ENCODE measurements at regions not wholly inside any gene's neighbourhood (a gene's known extent, or its start where the extent isn't known, plus 50 kb on each side); places are given as distances from the start of the nearest gene placed in this dataset.

DNA sequence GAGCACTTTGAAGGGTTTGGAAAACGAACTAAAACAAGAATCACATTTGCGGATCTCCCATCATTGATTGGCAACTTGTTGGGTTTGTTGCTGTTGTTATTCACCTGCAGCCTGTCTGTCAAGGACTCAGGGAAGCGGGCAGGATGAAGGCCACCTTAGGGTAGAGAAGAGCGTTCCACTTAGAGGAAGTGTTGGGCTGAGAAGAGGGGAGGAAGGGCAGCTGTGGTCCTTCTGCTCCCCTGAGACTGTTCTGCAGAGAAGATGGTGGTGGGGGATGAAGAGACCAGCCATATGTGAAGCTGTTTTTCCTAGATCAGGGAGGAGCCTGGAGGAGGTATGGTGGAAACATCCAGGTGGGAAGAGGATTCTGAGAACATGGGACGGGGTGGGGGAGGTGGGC lies 70.6 kb upstream of the CPEB4 start:
- TF ChIP-seq, protein P1, sequence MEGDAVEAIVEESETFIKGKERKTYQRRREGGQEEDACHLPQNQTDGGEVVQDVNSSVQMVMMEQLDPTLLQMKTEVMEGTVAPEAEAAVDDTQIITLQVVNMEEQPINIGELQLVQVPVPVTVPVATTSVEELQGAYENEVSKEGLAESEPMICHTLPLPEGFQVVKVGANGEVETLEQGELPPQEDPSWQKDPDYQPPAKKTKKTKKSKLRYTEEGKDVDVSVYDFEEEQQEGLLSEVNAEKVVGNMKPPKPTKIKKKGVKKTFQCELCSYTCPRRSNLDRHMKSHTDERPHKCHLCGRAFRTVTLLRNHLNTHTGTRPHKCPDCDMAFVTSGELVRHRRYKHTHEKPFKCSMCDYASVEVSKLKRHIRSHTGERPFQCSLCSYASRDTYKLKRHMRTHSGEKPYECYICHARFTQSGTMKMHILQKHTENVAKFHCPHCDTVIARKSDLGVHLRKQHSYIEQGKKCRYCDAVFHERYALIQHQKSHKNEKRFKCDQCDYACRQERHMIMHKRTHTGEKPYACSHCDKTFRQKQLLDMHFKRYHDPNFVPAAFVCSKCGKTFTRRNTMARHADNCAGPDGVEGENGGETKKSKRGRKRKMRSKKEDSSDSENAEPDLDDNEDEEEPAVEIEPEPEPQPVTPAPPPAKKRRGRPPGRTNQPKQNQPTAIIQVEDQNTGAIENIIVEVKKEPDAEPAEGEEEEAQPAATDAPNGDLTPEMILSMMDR (IDR thresholded peaks at IDR 0.05): no peak
- TF ChIP-seq POLR2A (IDR thresholded peaks at IDR 0.05): no peak
- DNase-seq: no peak
- no peaks in the 10 kb centered on the region for H3K27me3 ChIP-seq
- H3K36me3 ChIP-seq: no peaks in the 10 kb centered on the region
- no peaks in the 10 kb centered on the region for H3K4me1 ChIP-seq
- no peak overlapping the region for H3K4me3 ChIP-seq
- intact Hi-C loops (cut with DNase I; ENCODE audit: low total_unique reads): no loop called here
- H3K27ac ChIP-seq: no peak overlapping the region
- no peaks in the 10 kb centered on the region for H3K9me3 ChIP-seq

GRCh38 chr5:173819521-173819920 lies 68.6 kb upstream of the CPEB4 start:
- Histone ChIP-seq H3K27ac (no peak overlapping the region), H3K27me3 (no peaks in the 10 kb centered on the region), H3K4me3 (no peak overlapping the region), H3K36me3 (no peaks in the 10 kb centered on the region), H3K4me1 (peaks cover 0 to 5% of the 10 kb centered on the region in 2 donors), H3K9me3 (no peaks in the 10 kb centered on the region)
- intact Hi-C loops (cut with DNase I; ENCODE audit: low total_unique reads): no loop called here
- DNase-seq: no peak
- TF ChIP-seq, protein P1 (IDR thresholded peaks at IDR 0.05): no peak
- TF ChIP-seq POLR2A (IDR thresholded peaks at IDR 0.05): no peak

- TF ChIP-seq POLR2A (IDR thresholded peaks at IDR 0.05): no peak
- TF ChIP-seq, protein P1 (IDR thresholded peaks at IDR 0.05): no peak
- no peak overlapping the region for H3K27ac ChIP-seq
- intact Hi-C loops (cut with DNase I; ENCODE audit: low total_unique reads): no loop called here
These were observed 64.9 kb upstream of the CPEB4 start for GRCh38 chr5:173823274-173823644.

GRCh38 chr5:173823721-173824567 lies 64.2 kb upstream of the CPEB4 start:
- Histone ChIP-seq H3K36me3 (no peaks in the 10 kb centered on the region), H3K4me3 (no peak overlapping the region), H3K9me3 (no peaks in the 10 kb centered on the region), H3K27ac (peak overlapping the region in 1 of 2 donors; percentile 60), H3K27me3 (no peaks in the 10 kb centered on the region), H3K4me1 (peaks cover 0 to 5% of the 10 kb centered on the region in 2 donors)
- intact Hi-C loops (cut with DNase I; ENCODE audit: low total_unique reads): no loop called here
- TF ChIP-seq POLR2A (IDR thresholded peaks at IDR 0.05): no peak
- TF ChIP-seq, protein P1 (IDR thresholded peaks at IDR 0.05): no peak
- DNase-seq: no peak

More at GRCh38 chr5:173823274-173823644, 64.9 kb upstream of the CPEB4 start:
- no peak for DNase-seq
- H3K4me3 ChIP-seq: no peak overlapping the region
- no peaks in the 10 kb centered on the region for H3K36me3 ChIP-seq
- no peaks in the 10 kb centered on the region for H3K27me3 ChIP-seq
- no peaks in the 10 kb centered on the region for H3K9me3 ChIP-seq
- H3K4me1 ChIP-seq: peaks cover 0 to 5% of the 10 kb centered on the region in 2 donors

DNA sequence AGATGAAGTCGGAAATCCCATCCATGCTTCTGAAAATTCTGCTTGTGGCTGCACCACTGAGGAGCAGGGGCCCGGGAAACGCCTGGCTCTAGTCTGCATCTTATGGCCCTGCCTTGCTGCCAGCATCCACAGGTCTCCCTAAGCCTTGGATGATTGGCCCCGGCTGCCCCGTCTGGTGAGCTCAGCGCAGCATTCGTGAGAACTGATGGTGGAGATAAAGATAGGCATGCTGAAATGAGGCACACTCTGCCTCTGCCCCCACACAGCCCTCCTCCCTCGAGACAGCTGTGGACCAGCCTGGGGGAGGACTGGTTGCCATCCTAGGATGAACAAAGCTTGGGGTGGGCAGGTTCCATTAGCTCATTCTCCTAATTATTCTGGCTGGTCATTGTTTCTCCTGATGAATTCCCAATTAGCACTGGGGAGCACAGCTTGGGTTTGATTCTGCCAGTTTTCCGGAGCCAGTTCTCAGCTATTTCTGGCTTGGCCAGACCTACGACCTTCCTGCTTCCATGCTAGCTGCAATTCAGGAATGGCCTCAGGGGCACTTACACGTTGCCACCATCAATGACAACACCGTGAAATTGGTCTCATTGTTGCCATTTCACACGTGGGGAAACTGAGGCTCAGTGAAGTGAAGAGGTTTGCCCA lies 62.8 kb upstream of the CPEB4 start:
- H3K27ac ChIP-seq: peak overlapping the region in 1 of 2 donors; percentile 60
- TF ChIP-seq POLR2A (IDR thresholded peaks at IDR 0.05): no peak
- TF ChIP-seq, protein P1 (IDR thresholded peaks at IDR 0.05): no peak
- no peaks in the 10 kb centered on the region for H3K27me3 ChIP-seq
- H3K4me1 ChIP-seq: peaks cover 0 to 5% of the 10 kb centered on the region in 2 donors
- no peak for DNase-seq
- intact Hi-C loops (cut with DNase I; ENCODE audit: low total_unique reads): no loop called here
- H3K9me3 ChIP-seq: no peaks in the 10 kb centered on the region
- no peak overlapping the region for H3K4me3 ChIP-seq
- no peaks in the 10 kb centered on the region for H3K36me3 ChIP-seq
